Activated naive CD4-positive, alpha-beta T cell treated with anti-CD3 and anti-CD28 coated beads, Interleukin-2, amount 50 U/mL, for 16 hours (primary cell): ENCODE measurements at regions not wholly inside any gene's neighbourhood (a gene's known extent, or its start where the extent isn't known, plus 50 kb on each side); places are given as distances from the start of the nearest gene placed in this dataset.

ENCODE experiments used
- DNase-seq: peaks from one replicate; pipeline ENCODE4 v3.0.0-alpha.2; 2020

GRCh38 chr12:107226126-107226525, 132.8 kb upstream of the CRY1 start:
- no peak for DNase-seq

- DNase-seq, result no peak
Observed at GRCh38 chr12:107228076-107228475, 134.7 kb upstream of the CRY1 start.

GRCh38 chr12:107229827-107230226, 136.5 kb upstream of the CRY1 start:
- DNase-seq, result no peak

- DNase-seq, result no peak
Observed at GRCh38 chr12:107231303-107231702, 138.0 kb upstream of the CRY1 start.

DNA sequence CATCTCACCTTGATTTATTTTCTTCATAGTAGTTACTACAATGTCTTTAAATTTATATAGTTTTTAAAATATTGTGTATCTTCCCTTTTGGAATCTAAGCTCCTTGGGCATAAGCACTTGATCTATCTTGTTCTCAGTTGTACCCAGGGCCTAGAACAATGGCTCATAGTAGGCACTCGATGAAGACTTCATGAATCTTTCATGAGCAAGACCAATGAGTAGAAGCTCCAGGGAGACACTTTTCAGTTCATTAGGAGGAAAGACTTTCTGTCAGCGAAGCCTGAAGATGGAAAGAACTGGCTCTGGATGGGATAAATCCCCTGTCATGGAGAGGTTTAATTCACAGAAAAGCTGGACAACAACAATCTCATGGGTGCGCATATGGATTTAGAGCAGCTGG, 140.2 kb upstream of the CRY1 start:
- DNase-seq, result no peak

DNA sequence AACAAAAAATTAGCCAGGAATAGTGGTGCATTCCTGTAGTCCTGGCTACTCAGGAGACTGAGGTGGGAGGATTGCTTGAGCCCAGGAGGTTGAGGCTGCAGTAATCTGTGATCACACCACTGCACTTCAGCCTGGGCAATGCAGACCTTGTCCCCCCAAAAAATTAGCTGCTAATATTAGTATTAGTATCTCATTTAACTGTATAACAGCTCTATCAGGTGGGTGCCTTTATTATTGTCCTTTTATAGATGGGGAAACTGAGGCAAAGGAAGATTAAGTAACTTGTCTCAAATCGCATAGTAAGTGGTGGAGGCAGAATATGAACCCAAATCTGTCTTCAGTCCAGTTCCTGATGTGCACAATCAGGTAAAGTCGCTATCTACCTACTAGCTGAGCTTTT, 142.3 kb upstream of the CRY1 start:
- DNase-seq, result no peak

DNA sequence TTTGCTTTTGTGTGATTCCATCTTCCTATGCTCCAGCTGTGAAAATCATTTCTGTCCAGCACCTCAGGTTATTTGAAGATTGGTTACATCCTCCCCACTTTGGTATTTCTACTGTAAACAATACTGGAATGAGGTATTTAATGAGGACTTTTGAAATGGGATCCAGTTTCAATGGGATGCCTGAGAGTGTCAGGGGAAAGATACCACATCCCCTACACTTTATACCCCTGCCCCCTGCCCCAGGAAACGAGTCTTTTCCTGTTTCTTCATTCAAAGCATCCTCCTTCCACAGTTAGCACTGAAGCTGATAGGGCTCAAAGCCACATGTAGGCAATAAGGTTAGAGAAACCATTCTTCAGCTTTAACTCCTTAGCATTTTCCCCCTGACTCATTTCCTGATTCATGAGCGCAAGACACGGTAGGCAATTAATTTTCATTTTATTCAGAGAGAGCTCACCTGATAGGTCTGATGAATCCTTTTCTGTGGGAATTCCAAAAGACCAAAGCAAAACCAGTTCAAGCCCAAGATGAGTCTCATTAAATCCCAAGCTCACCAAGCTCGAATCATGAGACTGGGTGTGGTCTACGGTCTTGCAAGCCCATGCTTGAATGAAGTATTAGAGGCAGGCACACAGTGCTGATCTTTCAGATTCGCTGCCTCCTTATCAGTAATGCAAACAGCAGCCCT, 143.6 kb upstream of the CRY1 start:
- no peak for DNase-seq

DNA sequence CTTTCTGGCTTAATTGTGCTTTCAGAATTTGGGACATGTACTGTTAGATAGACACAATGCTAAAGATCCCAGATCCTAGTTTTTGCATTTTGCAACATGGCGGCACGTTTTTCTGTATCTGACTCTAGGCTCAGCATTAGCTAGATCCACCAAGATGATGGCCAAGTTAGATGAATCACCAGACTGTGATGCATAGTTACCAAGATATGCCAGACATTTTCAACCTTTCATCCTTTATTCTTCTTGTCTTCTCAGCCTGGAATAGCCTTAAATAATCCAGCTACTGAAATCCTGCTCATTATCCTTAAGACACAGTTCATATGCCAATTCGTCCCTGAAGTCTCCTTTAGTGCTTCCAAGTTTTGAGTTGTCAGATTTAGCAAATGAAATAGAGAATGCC, 144.9 kb upstream of the CRY1 start:
- no peak for DNase-seq

- DNase-seq, result no peak
Observed at GRCh38 chr12:107241411-107241810, 148.1 kb upstream of the CRY1 start.

DNA sequence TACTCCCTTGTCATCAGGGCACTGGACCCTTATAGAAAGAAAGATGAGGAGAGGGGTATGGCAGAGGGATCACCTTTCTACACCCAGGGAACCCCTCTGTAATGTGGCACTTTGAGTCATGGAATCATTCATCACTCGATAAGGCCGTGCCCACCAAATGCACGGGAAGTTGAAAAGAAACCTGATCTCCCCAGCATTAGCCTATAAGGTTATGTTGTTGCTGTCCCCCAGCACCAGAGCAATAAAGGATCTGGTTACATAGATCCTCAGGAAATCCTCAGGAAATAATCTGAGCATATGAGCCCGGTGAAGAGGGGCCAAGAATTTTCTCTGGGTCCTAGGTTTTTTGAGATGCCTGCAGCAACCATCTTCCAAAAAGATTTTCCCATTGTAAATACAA, 148.8 kb upstream of the CRY1 start:
- no peak for DNase-seq

DNA sequence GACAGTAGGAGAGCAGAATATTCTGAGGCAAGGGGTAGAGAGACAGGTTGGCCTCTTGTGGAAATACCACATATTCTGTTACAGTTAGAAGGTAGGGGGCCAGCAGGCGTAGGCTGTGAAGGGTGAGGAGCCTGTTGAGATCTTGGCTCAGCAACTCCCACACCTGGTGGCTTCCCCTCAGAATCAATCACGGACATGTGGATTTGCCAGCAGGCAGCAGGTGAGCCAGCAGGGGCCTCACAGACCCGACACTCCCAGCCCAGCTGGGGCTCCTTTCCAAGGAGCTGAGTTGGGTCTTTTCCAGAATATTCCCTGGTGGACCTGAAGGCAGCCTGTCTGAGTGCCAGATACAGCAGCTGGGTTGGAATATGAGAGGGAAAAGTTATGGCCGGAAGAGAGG, 150.0 kb upstream of the CRY1 start:
- no peak for DNase-seq

DNA sequence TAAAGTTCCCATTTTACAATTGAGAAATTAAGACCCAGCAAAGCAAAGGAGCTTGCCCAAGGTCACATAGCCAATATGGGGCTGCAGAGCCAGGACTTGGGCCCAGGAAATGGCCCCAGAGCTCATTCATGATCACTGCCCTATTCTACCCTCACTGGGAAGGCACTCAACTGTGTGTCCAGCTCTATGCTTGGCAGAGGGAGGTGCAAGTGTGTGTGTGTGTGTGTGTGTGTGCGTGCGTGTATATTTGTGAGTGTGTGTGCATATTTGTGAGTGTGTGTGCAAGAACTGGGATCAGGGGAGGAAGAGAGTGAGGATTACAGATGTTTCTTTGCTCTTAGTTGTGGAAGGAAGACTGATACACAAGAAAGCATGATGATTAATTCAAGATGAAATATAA, 151.2 kb upstream of the CRY1 start:
- DNase-seq, result no peak

- DNase-seq, result no peak
Observed at GRCh38 chr12:107247650-107248049, 154.3 kb upstream of the CRY1 start.

GRCh38 chr12:107248187-107248586, 154.8 kb upstream of the CRY1 start:
- no peak for DNase-seq

DNA sequence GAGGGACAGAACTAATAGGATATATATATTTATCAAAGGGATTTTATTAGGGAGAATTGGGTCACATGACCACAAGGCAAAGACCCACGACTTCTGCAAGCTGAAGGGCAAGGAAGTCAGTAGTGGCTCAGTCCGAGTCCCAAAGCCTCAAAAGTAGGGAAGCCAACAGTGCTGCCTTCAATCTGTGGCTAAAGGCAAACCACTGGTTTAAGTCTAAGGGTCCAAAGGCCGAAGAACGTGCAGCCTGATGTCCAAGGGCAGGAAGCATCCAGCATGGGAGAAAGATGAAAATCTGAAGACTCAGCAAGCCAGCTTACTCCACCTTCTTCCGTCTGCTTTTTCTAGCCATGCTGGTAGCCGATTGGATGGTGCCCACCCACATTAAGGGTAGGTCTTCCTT, 157.9 kb upstream of the CRY1 start:
- DNase-seq, result no peak

DNA sequence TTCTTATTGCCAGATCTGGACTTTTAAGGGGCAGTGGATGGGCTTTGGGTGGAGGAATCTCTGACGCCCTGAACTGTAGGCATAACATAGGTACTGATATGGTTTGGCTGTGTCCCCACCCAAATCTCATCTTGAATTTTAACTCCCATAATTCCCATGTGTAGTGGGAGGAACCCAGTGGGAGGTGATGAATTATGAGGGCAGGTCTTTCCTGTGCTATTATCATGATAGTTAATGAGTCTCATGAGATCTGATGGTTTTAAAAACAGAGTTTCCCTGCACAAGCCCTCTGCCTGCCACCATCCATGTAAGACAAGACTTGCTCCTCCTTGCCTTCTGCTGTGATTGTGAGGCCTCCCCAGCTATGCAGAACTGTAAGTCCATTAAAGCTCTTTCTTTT, 160.0 kb upstream of the CRY1 start:
- no peak for DNase-seq

DNA sequence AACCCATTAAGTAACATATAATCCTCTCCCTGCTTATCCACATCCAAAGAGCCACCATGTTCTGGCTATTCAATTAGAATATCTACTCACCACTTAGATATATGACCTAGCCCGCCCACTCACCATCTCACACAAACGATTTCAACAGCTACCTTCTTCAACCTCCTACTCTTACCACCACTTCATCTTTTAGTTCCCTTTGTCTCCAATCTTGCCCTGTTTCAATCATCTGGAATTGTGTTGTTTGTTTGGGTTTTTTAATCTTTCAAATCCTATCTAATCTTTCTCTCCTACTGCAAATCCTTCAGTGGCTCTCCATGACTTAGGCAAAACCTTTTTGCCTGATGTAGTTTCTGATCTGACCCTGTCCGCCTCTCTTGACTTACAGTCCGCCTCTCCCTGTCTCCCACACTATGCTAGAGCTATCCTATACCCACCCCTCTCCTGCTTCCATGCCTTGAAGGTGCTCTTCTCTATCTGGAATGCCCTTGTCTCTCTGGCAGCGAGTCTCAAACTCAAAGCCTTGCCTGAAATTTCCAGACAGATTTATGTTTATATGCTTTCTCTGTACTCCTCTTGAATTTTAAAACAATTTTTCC, 161.0 kb upstream of the CRY1 start:
- no peak for DNase-seq

DNA sequence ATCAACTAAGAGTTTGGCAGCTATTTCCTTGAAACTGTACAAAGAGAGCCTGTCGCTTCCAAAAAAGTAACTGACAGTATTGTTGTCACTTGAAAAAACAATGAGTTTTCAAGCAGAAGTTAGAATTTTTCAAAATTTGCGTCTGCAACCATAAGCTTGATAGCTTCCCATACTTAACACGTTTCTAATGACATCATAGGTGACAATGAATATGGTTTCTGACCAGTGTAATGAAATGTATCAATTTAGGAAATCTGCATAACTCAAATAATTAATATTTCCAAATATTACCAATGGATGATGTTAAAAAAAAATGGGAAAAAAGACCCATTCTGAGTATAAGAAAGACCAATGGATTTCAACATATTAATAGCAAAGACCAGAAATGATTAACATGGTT, 165.4 kb upstream of the CRY1 start:
- DNase-seq, result no peak

DNA sequence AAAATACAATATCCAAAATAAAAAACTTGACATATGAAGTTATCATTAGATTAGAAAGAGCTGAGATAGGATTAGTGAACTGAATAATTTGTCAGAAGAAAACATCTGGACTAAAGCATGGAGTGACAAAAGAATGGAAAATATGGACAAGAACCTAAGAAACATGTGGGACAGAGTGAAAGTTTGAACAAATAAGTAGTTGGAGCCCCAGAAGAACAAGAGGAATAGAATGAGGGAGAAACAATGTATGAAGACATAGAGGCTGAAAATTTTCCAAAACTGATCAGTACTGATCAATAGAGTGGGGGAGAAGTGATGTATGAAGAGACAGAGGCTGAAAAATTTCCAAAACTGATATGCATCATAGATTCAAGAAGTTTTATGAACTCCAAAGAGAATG, 170.6 kb upstream of the CRY1 start:
- no peak for DNase-seq

DNA sequence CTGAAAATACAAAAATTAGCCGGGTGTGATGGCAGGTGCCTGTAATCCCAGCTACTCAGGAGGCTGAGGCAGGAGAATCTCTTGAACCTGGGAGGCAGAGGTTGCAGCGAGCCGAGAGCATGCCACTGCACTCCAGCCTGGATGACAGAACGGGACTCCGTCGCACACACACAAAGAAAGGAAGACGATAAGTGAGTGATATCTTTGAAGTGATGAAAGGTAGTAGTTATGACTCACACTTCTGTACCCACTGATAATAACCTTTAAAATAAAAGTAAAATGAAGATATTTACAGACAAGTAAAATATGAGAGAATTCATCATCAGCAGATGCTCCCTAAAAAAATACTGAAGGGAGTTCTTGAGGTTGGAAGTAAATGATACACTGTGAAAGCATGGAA, 171.3 kb upstream of the CRY1 start:
- no peak for DNase-seq

GRCh38 chr12:107267604-107268003, 174.3 kb upstream of the CRY1 start:
- DNase-seq, result no peak

GRCh38 chr12:107271523-107271922, 178.2 kb upstream of the CRY1 start:
- no peak for DNase-seq

- no peak for DNase-seq
Observed at GRCh38 chr12:107275530-107275929, 182.2 kb upstream of the CRY1 start.

DNA sequence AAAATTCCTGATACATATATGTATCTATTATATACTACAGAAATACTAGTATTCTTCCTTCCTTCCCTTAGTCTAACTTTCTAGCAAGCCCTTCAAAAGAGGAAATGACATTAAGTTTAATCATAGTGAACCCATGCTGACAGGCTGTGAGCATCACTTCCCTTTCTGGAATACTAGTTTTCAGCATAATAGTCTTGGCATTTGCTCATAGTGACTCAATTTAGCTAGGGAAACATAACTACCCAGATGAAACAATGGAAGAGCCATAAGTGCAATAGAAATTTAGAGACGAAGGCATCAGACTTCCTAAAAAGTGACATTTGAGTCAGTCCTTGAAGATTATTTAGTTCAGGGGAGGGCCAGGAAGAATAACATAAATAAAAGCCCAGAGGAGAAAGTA, 184.5 kb upstream of the CRY1 start:
- no peak for DNase-seq

GRCh38 chr12:107282628-107283027, 189.3 kb upstream of the CRY1 start:
- no peak for DNase-seq
